Activated CD8-positive, alpha-beta T cell treated with anti-CD3 and anti-CD28 coated beads for 36 hours (primary cell): ENCODE measurements at regions not wholly inside any gene's neighbourhood (a gene's known extent, or its start where the extent isn't known, plus 50 kb on each side); places are given as distances from the start of the nearest gene placed in this dataset.

Experiments
- ATAC-seq: fragments of 200-7000 bp; cut with Tn5 transposase; one replicate; pipeline ENCODE4 v1.10.0; 2021; ENCODE audit warnings: mild to moderate bottlenecking, moderate library complexity
- CTCF ChIA-PET: fragments of 350-600 bp; sonication (Branson Sonifier 250); formaldehyde crosslinking; loops from one replicate; lab custom pipeline; 2021; ENCODE audit warnings: antibody characterized with exemption; lab: Charles Lee
- POLR2A ChIA-PET: fragments of 350-600 bp; sonication (Branson Sonifier 250); formaldehyde crosslinking; loops from one replicate; lab custom pipeline; 2021; ENCODE audit warnings: antibody characterized with exemption; lab: Charles Lee
- DNase-seq: peaks from one replicate; pipeline ENCODE4 v3.0.0-alpha.2; 2020
- H3K27ac Mint-ChIP-seq: one replicate; pipeline ENCODE4 v1.8.0; 2021; ENCODE audit warnings: mild to moderate bottlenecking, mixed read lengths
- H3K27me3 Mint-ChIP-seq: one replicate; pipeline ENCODE4 v1.8.0; 2021; ENCODE audit warnings: mixed read lengths
- H3K36me3 Mint-ChIP-seq: one replicate; pipeline ENCODE4 v1.8.0; 2021; ENCODE audit warnings: low read depth, mixed read lengths
- H3K4me1 Mint-ChIP-seq: one replicate; pipeline ENCODE4 v1.8.0; 2021; ENCODE audit warnings: low read depth, mixed read lengths
- H3K4me3 Mint-ChIP-seq: one replicate; pipeline ENCODE4 v1.8.0; 2021; ENCODE audit warnings: mild to moderate bottlenecking, moderate library complexity, mixed read lengths
- H3K9me3 Mint-ChIP-seq: one replicate; pipeline ENCODE4 v1.8.0; 2021; ENCODE audit warnings: mixed read lengths
- CTCF ChIP-seq: fragments of 200-600 bp; IDR thresholded peaks from one replicate; pipeline ENCODE4 v1.8.0; 2022; ENCODE audit warnings: antibody characterized with exemption, mild to moderate bottlenecking
- intact Hi-C: fragments of 100-400 bp; cut with micrococcal nuclease; formaldehyde crosslinking; loops from one replicate; pipeline ENCODE4 v1.10.0; 2022

- ATAC-seq (no peak), DNase-seq (no peak)
- H3K27me3 Mint-ChIP-seq = no peaks in the 10 kb centered on the region
- H3K4me3 Mint-ChIP-seq = no peak overlapping the region
- intact Hi-C loops = no loop called here
- no peaks in the 10 kb centered on the region for H3K4me1 Mint-ChIP-seq
- H3K9me3 Mint-ChIP-seq = no peaks in the 10 kb centered on the region
- H3K36me3 Mint-ChIP-seq = no peaks in the 10 kb centered on the region
- ChIA-PET POLR2A (no interaction called here), CTCF (interaction anchor here (0.6 kb wide), 1 partner anchor 125 kb away, joined by 3 read pairs; no protein-coding TSS in a partner anchor)
- H3K27ac Mint-ChIP-seq = no peak overlapping the region
- no peak for TF ChIP-seq CTCF
These were observed 166.0 kb upstream of the PLN start for GRCh38 chr6:118382126-118382525.

GRCh38 chr6:118383924-118384323 is 164.2 kb upstream of the PLN start:
- Mint-ChIP-seq H3K9me3 (no peaks in the 10 kb centered on the region), H3K27ac (no peak overlapping the region), H3K27me3 (no peaks in the 10 kb centered on the region), H3K36me3 (no peaks in the 10 kb centered on the region), H3K4me3 (no peak overlapping the region), H3K4me1 (no peaks in the 10 kb centered on the region)
- intact Hi-C loops = no loop called here
- ATAC-seq (no peak), DNase-seq (no peak)
- TF ChIP-seq CTCF = no peak
- ChIA-PET CTCF (interaction anchor here (0.6 to 1.2 kb wide), 2 partner anchors 17 to 117 kb away, joined by 3 read pairs; no protein-coding TSS in a partner anchor), POLR2A (no interaction called here)

GRCh38 chr6:118386975-118387374 is 161.1 kb upstream of the PLN start:
- intact Hi-C loops = no loop called here
- ChIA-PET POLR2A (no interaction called here), CTCF (no interaction called here)
- no peaks in the 10 kb centered on the region for H3K36me3 Mint-ChIP-seq
- ATAC-seq (no peak), DNase-seq (no peak)
- no peak overlapping the region for H3K4me3 Mint-ChIP-seq
- H3K27ac Mint-ChIP-seq = no peak overlapping the region
- no peak for TF ChIP-seq CTCF
- H3K27me3 Mint-ChIP-seq = no peaks in the 10 kb centered on the region
- H3K4me1 Mint-ChIP-seq = peaks cover 3% of the 10 kb centered on the region
- H3K9me3 Mint-ChIP-seq = no peaks in the 10 kb centered on the region

GRCh38 chr6:118387921-118388701 is 160.0 kb upstream of the PLN start:
- H3K9me3 Mint-ChIP-seq = no peaks in the 10 kb centered on the region
- no peak for ATAC-seq

More at GRCh38 chr6:118387921-118388701, 160.0 kb upstream of the PLN start:
- intact Hi-C loops = no loop called here
- no peak for TF ChIP-seq CTCF
- Mint-ChIP-seq H3K27me3 (no peaks in the 10 kb centered on the region), H3K4me3 (no peak overlapping the region), H3K27ac (no peak overlapping the region), H3K36me3 (no peaks in the 10 kb centered on the region), H3K4me1 (peaks cover 3% of the 10 kb centered on the region)
- no peak for DNase-seq
- POLR2A ChIA-PET = no interaction called here
- CTCF ChIA-PET = no interaction called here
